ENCODE measurements at regions not wholly inside any gene's neighbourhood (a gene's known extent, or its start where the extent isn't known, plus 50 kb on each side); places are given as distances from the start of the nearest gene placed in this dataset.

DNA sequence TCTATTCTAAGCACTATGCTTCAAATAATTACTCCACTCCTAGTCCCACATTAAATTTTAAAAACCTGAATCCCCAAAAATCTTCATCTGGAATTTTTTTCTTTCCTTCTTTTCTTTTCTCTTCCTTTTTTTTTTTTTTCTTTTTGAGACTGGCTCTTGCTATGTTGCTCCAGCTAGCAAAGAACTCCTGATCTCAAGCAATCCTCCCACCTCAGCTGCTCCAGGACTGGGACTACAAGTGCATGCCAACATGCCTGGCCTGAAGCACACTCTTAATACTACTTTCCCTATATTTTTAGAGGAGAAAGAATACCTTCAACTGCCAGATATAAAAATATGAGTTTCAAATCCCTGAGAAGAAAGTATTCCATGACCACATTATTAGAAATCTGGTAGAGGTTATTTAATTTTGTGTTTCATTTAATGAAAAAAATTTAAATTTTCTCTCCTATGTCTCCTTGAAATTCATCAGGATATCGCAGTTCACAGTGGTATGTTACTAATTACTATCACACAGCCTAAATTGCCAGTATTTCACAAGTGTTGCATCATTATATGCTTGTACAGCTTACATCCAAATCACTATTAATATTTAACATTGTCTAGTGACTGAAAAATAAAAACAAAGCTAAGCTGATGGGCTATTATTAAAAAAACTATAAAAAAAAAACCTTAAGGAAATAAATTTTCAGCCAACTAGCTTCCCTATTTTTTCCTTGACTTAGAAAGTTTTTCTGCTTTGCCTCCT lies 227.8 kb downstream of the NAF1 start:
- Histone ChIP-seq H3K9me3 (ENCODE audit: severe bottlenecking) (no peaks in the 10 kb centered on the region), H3K4me1 (ENCODE audit: insufficient read depth, poor library complexity, severe bottlenecking) (no peaks in the 10 kb centered on the region), H3K27me3 (ENCODE audit: insufficient read depth, poor library complexity, severe bottlenecking) (no peaks in the 10 kb centered on the region), H3K27ac (ENCODE audit: poor library complexity, severe bottlenecking) (no peak overlapping the region), H3K4me3 (ENCODE audit: severe bottlenecking) (no peak overlapping the region), H3K36me3 (ENCODE audit: low read depth) (no peaks in the 10 kb centered on the region)
- ATAC-seq (ENCODE audit: low read depth) (no peak), DNase-seq (ENCODE audit: low spot score) (no peak)
- no peak for TF ChIP-seq CTCF (IDR thresholded peaks at IDR 0.05; ENCODE audit: poor library complexity, severe bottlenecking)

DNA sequence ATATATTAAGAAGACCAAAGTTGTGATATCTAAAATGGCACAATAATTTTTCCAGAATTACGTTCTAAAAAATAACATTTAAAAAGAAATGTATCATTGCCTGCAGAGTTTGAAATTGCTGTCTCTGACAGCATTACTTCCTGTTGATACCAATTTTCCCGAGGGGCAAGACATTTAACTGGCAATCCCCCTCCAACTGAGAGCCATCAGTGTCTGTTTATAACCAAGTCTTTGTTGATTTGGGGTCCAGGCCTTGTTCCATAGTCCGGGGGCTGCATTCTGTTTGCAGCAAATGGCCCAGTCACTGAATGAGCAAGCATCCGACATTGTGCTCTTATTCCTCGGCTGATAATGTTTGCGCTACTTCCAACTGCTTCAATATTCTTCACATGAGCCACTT lies 231.5 kb downstream of the NAF1 start:
- no peaks in the 10 kb centered on the region for H3K4me1 ChIP-seq (ENCODE audit: insufficient read depth, poor library complexity, severe bottlenecking)
- no peaks in the 10 kb centered on the region for H3K36me3 ChIP-seq (ENCODE audit: low read depth)
- no peak overlapping the region for H3K27ac ChIP-seq (ENCODE audit: poor library complexity, severe bottlenecking)
- H3K27me3 ChIP-seq (ENCODE audit: insufficient read depth, poor library complexity, severe bottlenecking): no peaks in the 10 kb centered on the region
- H3K4me3 ChIP-seq (ENCODE audit: severe bottlenecking): no peak overlapping the region
- no peak for TF ChIP-seq CTCF (IDR thresholded peaks at IDR 0.05; ENCODE audit: poor library complexity, severe bottlenecking)
- no peaks in the 10 kb centered on the region for H3K9me3 ChIP-seq (ENCODE audit: severe bottlenecking)
- ATAC-seq (ENCODE audit: low read depth) (no peak), DNase-seq (ENCODE audit: low spot score) (no peak)

DNA sequence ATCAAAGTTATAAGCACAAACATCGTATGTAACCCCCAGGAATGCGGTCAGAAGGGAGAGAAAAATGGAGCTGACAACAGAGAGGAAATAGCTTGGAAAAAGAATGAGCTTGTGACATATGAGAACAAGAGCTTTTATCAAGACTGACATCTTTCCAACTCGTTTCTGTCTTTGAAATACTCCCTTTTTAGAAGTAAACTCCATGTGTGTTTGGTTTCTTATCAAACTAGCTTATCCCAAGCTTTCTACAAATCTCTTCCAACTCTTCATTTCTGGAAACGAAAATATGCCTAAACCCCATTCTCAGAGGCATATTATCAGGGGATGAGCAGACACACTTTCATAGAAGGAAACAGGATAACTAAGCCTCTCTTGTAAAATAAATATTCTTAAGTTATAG lies 235.4 kb downstream of the NAF1 start:
- H3K36me3 ChIP-seq (ENCODE audit: low read depth): no peaks in the 10 kb centered on the region
- no peaks in the 10 kb centered on the region for H3K27me3 ChIP-seq (ENCODE audit: insufficient read depth, poor library complexity, severe bottlenecking)
- TF ChIP-seq CTCF (IDR thresholded peaks at IDR 0.05; ENCODE audit: poor library complexity, severe bottlenecking): no peak
- ATAC-seq (ENCODE audit: low read depth): no peak
- H3K9me3 ChIP-seq (ENCODE audit: severe bottlenecking): no peaks in the 10 kb centered on the region
- H3K4me1 ChIP-seq (ENCODE audit: insufficient read depth, poor library complexity, severe bottlenecking): no peaks in the 10 kb centered on the region
- H3K27ac ChIP-seq (ENCODE audit: poor library complexity, severe bottlenecking): no peak overlapping the region
- DNase-seq (ENCODE audit: low spot score): no peak
- no peak overlapping the region for H3K4me3 ChIP-seq (ENCODE audit: severe bottlenecking)

GRCh38 chr4:162921178-162921785 lies 245.4 kb downstream of the NAF1 start:
- ATAC-seq (ENCODE audit: low read depth) (no peak), DNase-seq (ENCODE audit: low spot score) (no peak)
- Histone ChIP-seq H3K4me1 (ENCODE audit: insufficient read depth, poor library complexity, severe bottlenecking) (no peaks in the 10 kb centered on the region), H3K9me3 (ENCODE audit: severe bottlenecking) (no peaks in the 10 kb centered on the region), H3K27ac (ENCODE audit: poor library complexity, severe bottlenecking) (no peak overlapping the region), H3K4me3 (ENCODE audit: severe bottlenecking) (no peak overlapping the region), H3K27me3 (ENCODE audit: insufficient read depth, poor library complexity, severe bottlenecking) (no peaks in the 10 kb centered on the region), H3K36me3 (ENCODE audit: low read depth) (no peaks in the 10 kb centered on the region)
- no peak for TF ChIP-seq CTCF (IDR thresholded peaks at IDR 0.05; ENCODE audit: poor library complexity, severe bottlenecking)

- Histone ChIP-seq H3K9me3 (ENCODE audit: severe bottlenecking) (no peaks in the 10 kb centered on the region), H3K4me1 (ENCODE audit: insufficient read depth, poor library complexity, severe bottlenecking) (no peaks in the 10 kb centered on the region), H3K27me3 (ENCODE audit: insufficient read depth, poor library complexity, severe bottlenecking) (no peaks in the 10 kb centered on the region), H3K4me3 (ENCODE audit: severe bottlenecking) (no peak overlapping the region), H3K27ac (ENCODE audit: poor library complexity, severe bottlenecking) (no peak overlapping the region), H3K36me3 (ENCODE audit: low read depth) (no peaks in the 10 kb centered on the region)
- ATAC-seq (ENCODE audit: low read depth) (no peak), DNase-seq (ENCODE audit: low spot score) (no peak)
- no peak for TF ChIP-seq CTCF (IDR thresholded peaks at IDR 0.05; ENCODE audit: poor library complexity, severe bottlenecking)
Measured at GRCh38 chr4:162920649-162921048, 246.0 kb downstream of the NAF1 start.

All from RWPE2 (cell line).